GM13976 (cell line): ENCODE measurements at regions not wholly inside any gene's neighbourhood (a gene's known extent, or its start where the extent isn't known, plus 50 kb on each side); places are given as distances from the start of the nearest gene placed in this dataset.

ENCODE experiments used
- DNase-seq: peaks from one replicate; pipeline ENCODE4 v3.0.0; 2012; ENCODE audit warnings: low spot score
- CTCF ChIP-seq: IDR thresholded peaks from 2 replicates; pipeline ENCODE4 v1.5.1; 2012; ENCODE audit warnings: borderline replicate concordance, mild to moderate bottlenecking; ENCODE audit not compliant: insufficient read depth; ENCODE audit errors: extremely low read depth, missing control alignments, control extremely low read depth
- in situ Hi-C: fragments of 300-500 bp; cut with MboI; formaldehyde crosslinking; loops from one replicate; pipeline ENCODE4 v1.12.0; 2022; ENCODE audit warnings: low sequenced_read_pairs, mixed read lengths, inconsistent platforms; ENCODE audit not compliant: unreplicated experiment

GRCh38 chr12:73445658-73446324 is 1091.8 kb upstream of the ATXN7L3B start:
- in situ Hi-C loops: no loop called here
- no peak for TF ChIP-seq CTCF

GRCh38 chr12:73452672-73453469 is 1084.8 kb upstream of the ATXN7L3B start:
- DNase-seq: no peak
- no peak for TF ChIP-seq CTCF
- in situ Hi-C loops: no loop called here

More at GRCh38 chr12:73445658-73446324, 1091.8 kb upstream of the ATXN7L3B start:
- DNase-seq: no peak

- no peak for DNase-seq
- no peak for TF ChIP-seq CTCF
- in situ Hi-C loops: no loop called here
Observed at GRCh38 chr12:73460212-73460611, 1077.4 kb upstream of the ATXN7L3B start.

GRCh38 chr12:73465106-73465505 is 1072.5 kb upstream of the ATXN7L3B start:
- DNase-seq: no peak

GRCh38 chr12:73486256-73486655 is 1051.4 kb upstream of the ATXN7L3B start:
- in situ Hi-C loops: no loop called here
- DNase-seq: no peak
- TF ChIP-seq CTCF: no peak

More at GRCh38 chr12:73465106-73465505, 1072.5 kb upstream of the ATXN7L3B start:
- in situ Hi-C loops: no loop called here
- TF ChIP-seq CTCF: no peak

GRCh38 chr12:73506611-73507010 is 1031.0 kb upstream of the ATXN7L3B start:
- DNase-seq: no peak
- TF ChIP-seq CTCF: no peak
- in situ Hi-C loops: no loop called here

- in situ Hi-C loops: no loop called here
- DNase-seq: no peak
- TF ChIP-seq CTCF: no peak
Observed at GRCh38 chr12:73514672-73515071, 1023.0 kb upstream of the ATXN7L3B start.
